ENCODE measurements at regions not wholly inside any gene's neighbourhood (a gene's known extent, or its start where the extent isn't known, plus 50 kb on each side); places are given as distances from the start of the nearest gene placed in this dataset.

DNA sequence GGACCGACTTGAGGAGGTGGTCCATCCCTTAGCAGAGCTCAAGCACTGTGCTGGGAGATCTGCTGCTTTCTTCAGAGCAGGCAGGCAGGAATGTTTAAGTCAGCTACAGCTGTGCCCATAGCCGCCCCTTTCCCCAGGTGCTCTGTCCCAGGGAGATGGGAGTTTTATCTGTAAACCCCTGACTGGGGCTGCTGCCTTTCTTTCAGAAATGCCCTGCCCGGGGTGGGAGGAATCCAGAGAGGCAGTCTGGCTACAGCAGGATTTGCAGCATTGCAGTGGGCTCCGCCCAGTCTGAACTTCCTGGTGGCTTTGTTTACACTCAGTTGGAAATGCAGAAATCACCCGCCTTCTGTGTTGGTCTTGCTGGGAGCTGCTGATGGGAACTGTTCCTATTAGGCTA is 51.2 kb upstream of the SEMA3A start:
- TF ChIP-seq ARNT (IDR thresholded peaks at IDR 0.05) (no peak), FOXA1 (IDR thresholded peaks at IDR 0.05) (no peak), SUZ12 (IDR thresholded peaks at IDR 0.05) (no peak), FOXK2 (IDR thresholded peaks at IDR 0.05) (no peak), HDGF (IDR thresholded peaks at IDR 0.05; ENCODE audit: borderline replicate concordance) (no peak), BHLHE40 (IDR thresholded peaks at IDR 0.05; ENCODE audit: borderline replicate concordance) (no peak), ELF4 (IDR thresholded peaks at IDR 0.05) (no peak), TARDBP (IDR thresholded peaks at IDR 0.05) (no peak), SP1 (IDR thresholded peaks at IDR 0.05) (no peak), NFRKB (IDR thresholded peaks at IDR 0.05) (no peak)

Data from HEK293T (cell line).